8988T (cell line): ENCODE measurements at regions not wholly inside any gene's neighbourhood (a gene's known extent, or its start where the extent isn't known, plus 50 kb on each side); places are given as distances from the start of the nearest gene placed in this dataset.

Experiments
- DNase-seq: peaks from one replicate; pipeline ENCODE4 v3.0.0; 2011

DNA sequence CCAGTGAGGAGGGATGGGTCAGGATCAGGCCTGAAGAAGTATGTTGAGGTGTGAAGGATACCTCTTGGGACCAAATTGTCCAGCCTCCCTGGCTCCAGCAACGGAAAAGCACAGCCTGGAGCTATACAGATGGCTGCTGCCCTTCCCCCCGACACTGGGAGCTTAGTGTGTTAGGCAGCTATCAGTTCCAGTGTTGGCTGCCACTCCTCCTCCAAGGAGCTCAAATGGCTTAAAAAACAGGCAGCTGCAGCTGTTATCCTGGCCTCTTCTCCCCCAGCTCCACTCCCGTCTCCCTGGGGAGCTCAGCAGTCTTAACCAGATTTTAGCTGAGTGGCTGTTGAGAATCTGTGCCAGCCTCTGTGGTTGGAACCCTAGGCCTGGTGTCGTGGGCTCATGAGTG, 225.0 kb downstream of the JRKL start:
- DNase-seq = no peak

- no peak for DNase-seq
These were observed 230.7 kb downstream of the JRKL start for GRCh38 chr11:96620464-96621044.

DNA sequence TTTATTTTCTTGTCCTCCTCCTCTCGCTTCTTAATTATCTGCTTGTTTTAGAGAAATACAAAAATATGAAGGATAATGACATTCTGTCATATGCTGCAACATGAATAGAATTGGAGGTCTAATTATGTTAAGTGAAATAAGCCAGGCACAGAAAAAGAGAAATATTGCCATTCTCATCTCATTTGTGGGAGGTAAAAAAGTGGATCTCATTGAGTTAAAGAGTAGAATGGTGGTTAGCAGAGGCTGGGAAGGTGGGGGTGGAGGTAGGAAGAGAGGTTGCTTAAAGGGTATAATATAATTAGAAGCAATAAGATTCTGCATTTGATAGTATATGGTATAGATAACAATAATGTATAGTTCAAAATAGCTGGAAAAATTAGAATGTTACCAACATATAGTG, 231.3 kb downstream of the JRKL start:
- no peak for DNase-seq

DNA sequence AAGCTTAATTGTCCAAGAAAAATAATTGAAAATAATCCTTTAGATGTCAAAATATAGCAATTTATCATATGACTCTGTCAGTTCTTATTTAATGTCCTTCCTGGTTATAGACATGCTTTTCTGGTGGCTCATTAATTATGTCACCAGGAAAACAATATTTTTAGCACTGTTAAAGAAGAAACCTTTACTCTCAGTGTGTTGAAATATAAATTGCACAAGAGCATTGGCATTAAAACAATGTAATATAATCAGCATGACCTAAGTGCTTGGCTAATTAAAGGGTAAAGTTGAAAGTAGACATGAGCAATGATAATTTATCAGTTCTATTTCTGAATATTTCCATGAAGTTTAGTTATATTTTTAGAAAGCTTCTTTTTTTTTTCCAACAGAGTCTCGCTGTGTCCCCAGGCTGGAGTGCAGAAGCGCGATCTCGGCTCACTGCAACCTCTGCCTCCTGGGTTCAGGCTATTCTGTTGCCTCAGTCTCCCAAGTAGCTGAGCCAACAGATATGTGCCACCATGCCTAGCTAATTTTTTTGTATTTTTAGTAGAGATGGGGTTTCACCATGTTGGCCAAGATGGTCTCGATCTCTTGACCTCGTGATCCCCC, 232.3 kb downstream of the JRKL start:
- DNase-seq = no peak

GRCh38 chr11:96624126-96624525, 234.3 kb downstream of the JRKL start:
- no peak for DNase-seq

DNA sequence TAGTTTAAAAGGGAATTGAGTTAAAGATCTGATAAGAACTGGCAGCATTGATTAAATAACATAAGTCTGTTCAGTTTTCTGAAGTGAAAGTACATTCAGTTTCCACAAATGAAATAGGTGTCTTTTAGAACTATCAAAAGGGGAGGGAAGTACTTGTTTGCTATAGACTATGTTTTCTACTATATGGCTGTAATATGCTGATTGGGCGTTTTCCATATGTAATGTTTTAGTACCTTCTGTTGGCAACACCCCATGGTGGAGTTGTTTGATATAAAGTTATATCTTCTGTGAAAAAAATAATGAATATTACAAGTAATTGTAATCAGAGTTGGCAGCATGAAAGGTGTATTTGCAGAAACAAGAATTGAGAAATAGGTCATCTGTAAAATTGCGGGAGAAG, 237.6 kb downstream of the JRKL start:
- no peak for DNase-seq

DNA sequence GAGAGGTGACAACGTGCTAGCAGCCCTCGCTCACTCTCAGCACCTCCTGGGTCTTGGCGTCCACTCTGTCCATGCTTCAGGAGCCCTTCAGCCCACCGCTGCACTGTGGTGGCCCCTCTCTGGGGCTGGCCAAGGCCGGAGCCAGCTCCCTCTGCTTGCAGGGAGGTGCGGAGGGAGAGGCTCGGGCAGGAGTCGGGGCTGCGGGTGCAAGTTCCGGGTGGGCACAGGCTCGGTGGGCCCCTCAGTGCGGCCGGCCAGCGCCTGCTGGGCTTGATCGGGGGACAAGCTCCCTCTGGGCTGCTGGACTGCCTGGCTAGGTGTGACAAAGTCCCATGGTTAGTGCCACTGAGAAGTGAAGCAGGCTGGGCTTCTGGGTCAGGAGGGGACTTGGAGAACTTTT, 245.8 kb downstream of the JRKL start:
- DNase-seq = no peak

GRCh38 chr11:96641261-96641660, 251.4 kb downstream of the JRKL start:
- no peak for DNase-seq

DNA sequence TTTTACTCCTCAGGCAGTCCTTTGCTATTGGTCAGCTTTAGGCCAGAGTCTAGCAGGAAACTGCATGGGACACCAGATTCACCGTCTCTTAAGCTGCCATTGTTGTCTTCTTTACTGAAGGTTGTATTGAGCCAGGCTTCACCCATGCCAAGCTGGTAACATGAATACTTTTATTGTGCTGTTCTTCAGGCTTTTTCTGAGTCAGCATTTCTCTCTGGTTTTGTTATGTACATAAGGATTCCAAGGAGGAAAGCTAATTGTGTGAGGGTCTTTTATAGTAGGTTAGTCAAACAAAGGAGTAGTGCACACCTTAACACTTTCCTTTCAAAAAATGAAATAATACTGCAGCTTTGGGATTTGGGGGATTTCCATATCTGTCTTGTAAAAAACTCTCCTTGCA, 252.8 kb downstream of the JRKL start:
- no peak for DNase-seq

- no peak for DNase-seq
These were observed 253.4 kb downstream of the JRKL start for GRCh38 chr11:96643173-96643572.

- no peak for DNase-seq
These were observed 257.8 kb downstream of the JRKL start for GRCh38 chr11:96647621-96648020.

DNA sequence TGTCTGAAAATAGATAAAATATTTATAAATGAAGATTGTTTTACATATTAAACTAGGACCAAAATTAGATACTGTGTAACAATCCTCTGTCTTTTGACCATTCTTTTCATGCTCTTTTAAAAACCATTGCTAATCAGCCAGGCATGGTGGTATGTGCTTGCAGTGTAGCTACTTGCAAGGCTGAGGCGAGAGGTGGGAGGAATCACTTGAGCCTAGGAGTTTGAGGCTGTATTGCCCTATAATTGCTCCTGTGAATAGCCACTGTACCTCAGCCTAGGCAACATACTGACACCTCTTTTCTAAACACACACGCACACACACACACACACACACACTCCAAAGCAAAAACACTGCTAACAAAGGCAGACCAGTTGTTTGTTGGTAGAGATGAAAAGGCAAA, 259.2 kb downstream of the JRKL start:
- no peak for DNase-seq

DNA sequence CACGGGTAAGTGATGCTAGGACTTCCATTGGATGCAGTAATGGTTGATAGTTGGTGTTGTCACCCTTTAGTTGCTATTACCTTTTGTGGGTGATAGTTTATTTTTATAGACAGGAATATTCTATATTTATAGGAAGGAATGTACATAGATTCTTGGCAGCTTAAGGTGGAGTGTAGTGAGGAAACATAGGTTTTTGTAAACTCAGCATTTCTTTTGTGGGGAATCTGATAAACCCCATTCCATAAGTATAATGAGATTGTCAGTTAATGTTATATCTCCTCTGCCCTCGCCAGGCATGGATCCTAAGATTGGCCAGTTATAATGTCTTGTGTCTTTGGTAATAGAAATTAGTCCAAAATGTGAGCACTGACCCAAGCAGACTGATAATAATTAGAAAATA, 262.7 kb downstream of the JRKL start:
- no peak for DNase-seq

DNA sequence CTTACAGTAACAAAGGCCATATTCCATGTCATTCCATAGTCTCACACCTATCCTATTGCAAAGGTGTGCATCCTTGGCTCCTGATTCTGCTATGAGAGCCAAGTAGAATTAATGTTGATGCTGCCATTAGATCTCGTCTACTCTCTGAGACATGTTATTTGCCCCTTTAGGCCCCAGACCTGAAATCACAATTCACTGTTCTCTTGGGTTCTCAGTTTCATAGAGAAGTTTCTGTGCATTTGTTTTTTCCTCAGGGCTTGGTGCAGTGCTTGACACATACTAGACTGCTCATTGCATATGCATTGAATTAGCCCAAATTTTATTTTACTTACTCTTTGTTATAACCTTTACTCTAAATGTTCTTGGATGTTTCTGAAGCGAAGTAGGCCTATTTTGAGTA, 265.7 kb downstream of the JRKL start:
- DNase-seq = no peak

DNA sequence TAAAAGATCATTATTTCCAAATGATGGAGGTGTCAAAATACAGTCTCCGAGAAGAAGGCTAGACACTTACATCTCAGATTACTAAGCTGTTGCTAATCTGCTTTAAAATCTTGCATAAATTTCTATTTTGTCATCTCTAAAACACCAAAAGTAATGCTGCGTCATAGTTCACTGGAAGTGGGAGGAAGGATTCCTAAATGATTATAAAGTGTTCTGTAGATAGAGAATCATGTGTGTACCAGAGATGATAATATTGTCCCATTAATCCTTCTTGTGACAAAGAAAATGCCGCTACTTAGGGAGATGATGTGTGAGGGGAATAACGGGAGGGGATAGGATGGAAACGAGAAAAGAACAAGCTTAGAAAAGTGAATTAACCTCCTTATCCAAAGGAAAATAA, 268.6 kb downstream of the JRKL start:
- no peak for DNase-seq

GRCh38 chr11:96664110-96664509, 274.3 kb downstream of the JRKL start:
- DNase-seq = no peak

- no peak for DNase-seq
These were observed 290.6 kb downstream of the JRKL start for GRCh38 chr11:96680211-96681018.

DNA sequence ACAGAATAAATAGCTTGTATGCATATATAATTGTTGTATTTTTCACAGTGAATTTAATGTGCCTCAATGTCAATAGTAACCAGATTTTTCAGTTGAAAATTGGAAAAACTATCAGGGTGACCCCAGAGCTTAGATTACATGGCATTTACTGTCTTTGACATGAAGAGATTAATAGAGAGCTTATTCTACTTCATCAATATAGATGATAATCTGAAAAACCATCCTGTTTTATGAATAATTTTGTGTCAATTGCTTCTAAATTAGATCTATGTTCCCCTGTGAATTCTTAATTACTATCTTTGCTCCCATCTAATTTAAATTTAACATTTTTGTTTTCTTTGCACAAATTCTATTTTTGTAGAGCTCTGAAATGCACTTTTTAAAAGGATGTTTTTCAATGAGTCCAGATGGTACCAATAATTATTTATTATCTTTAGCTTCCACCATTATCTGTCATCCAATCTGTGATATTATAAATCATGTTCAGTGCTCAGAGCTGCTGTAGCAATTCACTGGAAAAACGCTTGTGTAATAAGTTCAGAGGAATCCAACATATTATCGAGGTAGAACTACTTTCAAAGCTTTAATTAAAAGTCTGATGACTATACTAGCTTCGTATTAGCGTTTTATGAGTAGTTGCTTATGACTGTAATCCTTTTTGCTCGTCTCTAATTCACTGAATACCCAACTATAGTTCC, 291.4 kb downstream of the JRKL start:
- no peak for DNase-seq

DNA sequence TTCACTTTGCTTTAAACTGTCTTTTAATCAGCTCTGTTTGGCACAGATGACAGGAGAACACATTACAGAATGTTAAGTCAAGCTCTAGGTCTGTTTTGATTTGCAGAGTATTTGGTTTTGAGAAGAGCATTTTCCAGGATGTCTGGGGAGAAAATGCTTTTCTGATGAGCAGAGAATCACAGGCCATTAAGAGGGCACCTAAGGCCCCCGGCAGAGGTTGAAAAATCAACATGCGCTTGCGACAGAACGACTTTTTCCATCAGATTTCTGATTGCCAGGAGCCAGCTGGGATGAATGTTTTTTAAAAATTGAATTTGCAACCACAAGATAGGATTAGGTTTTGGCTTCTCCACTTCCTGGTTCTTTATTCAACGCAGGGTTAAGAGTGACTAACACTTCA, 304.5 kb downstream of the JRKL start:
- no peak for DNase-seq

GRCh38 chr11:96696731-96697130, 306.9 kb downstream of the JRKL start:
- no peak for DNase-seq

DNA sequence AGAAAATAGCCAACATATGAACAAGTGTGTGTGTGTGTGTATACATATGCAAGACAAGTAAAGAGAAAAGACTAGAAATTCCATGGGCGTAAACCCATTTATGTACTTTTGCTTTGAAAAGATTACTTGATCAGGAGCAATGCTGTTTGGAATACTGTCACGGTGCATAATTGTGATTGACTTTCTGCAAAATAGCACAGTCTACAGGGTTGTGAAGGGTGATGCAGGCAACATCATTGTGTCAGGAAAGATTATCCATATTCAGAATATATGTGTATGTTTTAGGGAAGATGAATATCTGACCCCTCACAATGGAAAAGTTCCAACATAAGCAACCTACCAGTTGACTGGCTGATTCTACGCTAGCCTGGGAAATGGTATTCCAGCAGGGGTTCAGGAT, 307.7 kb downstream of the JRKL start:
- no peak for DNase-seq

DNA sequence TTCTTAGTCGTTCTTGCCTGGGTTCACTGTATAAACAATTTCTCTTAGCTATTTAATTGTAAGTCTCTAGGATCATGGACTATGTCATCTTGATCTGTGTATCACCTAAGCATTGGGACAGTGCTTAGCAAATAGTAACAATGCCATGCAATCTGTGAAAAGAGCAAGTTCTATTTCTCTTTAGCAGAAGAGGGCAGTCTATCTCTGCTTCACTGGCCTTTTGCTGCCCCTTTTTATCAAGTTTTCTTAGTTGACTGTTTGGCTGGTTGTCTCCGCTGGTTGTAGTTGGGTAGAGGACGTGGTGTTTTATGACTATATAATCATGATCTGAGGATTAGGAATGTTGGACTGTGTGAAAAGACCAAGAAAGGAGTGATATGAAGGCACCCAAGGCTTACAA, 315.0 kb downstream of the JRKL start:
- DNase-seq = no peak

GRCh38 chr11:96706761-96707160, 316.9 kb downstream of the JRKL start:
- DNase-seq = no peak

DNA sequence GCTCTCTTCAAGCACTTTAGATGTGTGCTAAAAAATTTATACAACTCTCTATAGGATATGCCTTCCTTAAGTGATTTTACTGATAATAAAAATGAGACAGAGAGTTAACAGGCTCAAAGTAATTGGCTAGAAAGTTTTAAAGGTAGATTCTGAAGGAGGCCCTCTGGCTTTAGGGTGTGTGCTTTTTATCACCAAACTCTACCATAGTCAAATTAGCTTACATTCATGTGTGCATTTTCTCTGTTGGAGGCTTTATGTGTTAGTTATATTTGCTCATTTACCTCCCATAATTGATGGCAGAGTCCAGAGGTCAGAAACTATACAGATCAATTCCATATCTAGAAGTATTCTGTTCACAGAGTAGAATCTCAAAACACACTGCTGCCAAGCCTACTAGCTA, 317.5 kb downstream of the JRKL start:
- DNase-seq = no peak
